Neural cell (in vitro differentiated cells): ENCODE measurements at regions not wholly inside any gene's neighbourhood (a gene's known extent, or its start where the extent isn't known, plus 50 kb on each side); places are given as distances from the start of the nearest gene placed in this dataset.
"Not testable (repeated sequence)": the region's sequence is repeated elsewhere in the genome, so short reads cannot be mapped to it uniquely, and the experiment has no call there.

Source experiments
- CTCF ChIP-seq: fragments of 450-650 bp; IDR thresholded peaks from 2 replicates; pipeline ENCODE4 v1.5.1; 2014; ENCODE audit warnings: antibody characterized with exemption, mild to moderate bottlenecking, moderate library complexity; ENCODE audit not compliant: poor library complexity, severe bottlenecking
- EP300 ChIP-seq: fragments of 450-650 bp; conservative IDR thresholded peaks from 2 replicates; pipeline ENCODE4 v1.6.1; 2014; ENCODE audit warnings: antibody characterized with exemption, mild to moderate bottlenecking, moderate library complexity; ENCODE audit not compliant: poor library complexity, severe bottlenecking
- RAD21 ChIP-seq: fragments of 450-650 bp; conservative IDR thresholded peaks from 2 replicates; pipeline ENCODE4 v1.6.1; 2014; ENCODE audit warnings: antibody characterized with exemption, mild to moderate bottlenecking, moderate library complexity

DNA sequence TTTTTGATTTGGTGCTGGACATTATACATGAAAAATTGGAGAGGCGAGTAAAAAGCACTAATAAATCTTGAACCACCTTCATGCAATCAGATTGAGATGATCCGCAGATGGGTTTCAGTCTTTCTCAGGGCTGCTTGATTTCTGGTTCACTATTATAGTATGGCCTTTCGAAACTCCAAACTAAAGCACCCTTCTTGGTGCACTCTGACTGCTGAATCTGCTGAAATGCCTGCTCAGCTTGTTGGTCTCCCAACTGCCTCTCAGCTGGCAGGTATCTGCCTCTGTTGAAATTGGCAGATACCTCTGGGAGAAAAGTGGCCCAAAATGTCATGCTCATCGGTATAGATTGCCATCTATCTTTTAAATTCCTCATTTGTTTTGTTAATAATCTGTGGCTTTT, 102.5 kb upstream of the WIPF3 start:
- not testable (repeated sequence) for TF ChIP-seq RAD21, CTCF, EP300
